ENCODE measurements at regions not wholly inside any gene's neighbourhood (a gene's known extent, or its start where the extent isn't known, plus 50 kb on each side); places are given as distances from the start of the nearest gene placed in this dataset.

DNA sequence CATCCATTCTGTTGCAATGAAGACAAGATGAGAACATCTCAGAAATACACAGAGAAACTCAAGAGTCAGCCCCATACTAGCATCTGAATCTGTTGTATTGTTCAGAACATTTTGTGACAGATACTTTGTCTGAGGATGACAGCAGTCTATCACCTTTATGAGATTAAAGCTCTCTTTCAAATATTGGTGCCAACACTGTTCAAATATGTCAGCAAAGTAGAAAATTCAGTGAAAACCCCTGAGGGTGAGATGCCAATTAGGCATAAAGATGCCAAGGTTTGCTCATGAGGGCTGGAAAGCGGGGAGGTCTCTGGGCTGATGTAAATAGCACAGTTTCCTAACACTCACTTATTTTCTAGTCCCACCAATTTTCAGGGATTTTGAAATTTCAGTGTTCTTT, 1054.2 kb upstream of the CRIM1 start:
- TF ChIP-seq, protein P1, sequence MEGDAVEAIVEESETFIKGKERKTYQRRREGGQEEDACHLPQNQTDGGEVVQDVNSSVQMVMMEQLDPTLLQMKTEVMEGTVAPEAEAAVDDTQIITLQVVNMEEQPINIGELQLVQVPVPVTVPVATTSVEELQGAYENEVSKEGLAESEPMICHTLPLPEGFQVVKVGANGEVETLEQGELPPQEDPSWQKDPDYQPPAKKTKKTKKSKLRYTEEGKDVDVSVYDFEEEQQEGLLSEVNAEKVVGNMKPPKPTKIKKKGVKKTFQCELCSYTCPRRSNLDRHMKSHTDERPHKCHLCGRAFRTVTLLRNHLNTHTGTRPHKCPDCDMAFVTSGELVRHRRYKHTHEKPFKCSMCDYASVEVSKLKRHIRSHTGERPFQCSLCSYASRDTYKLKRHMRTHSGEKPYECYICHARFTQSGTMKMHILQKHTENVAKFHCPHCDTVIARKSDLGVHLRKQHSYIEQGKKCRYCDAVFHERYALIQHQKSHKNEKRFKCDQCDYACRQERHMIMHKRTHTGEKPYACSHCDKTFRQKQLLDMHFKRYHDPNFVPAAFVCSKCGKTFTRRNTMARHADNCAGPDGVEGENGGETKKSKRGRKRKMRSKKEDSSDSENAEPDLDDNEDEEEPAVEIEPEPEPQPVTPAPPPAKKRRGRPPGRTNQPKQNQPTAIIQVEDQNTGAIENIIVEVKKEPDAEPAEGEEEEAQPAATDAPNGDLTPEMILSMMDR (IDR thresholded peaks at IDR 0.05): no peak
- TF ChIP-seq POLR2A (IDR thresholded peaks at IDR 0.05): no peak

Measured in uterus (tissue), 2 donors.